Fibroblast of lung (primary cell): ENCODE measurements at regions not wholly inside any gene's neighbourhood (a gene's known extent, or its start where the extent isn't known, plus 50 kb on each side); places are given as distances from the start of the nearest gene placed in this dataset.

Experiments used
- DNase-seq, 2 donors: peaks; one replicate each; pipeline versions ENCODE4 v3.0.0 to v3.0.0-alpha.2; 2010; ENCODE audit warnings: low read depth in 2 of 2
- H2AFZ ChIP-seq: 2 replicates; pipeline ENCODE4 v1.5.1; 2012; ENCODE audit warnings: low read length, control low read depth, inconsistent platforms
- H3K27ac ChIP-seq: 2 replicates; pipeline ENCODE4 v1.5.1; 2011; ENCODE audit warnings: low read length, control low read depth; ENCODE audit not compliant: insufficient read depth
- H3K27me3 ChIP-seq: 2 replicates; pipeline ENCODE4 v1.5.1; 2011; ENCODE audit warnings: mild to moderate bottlenecking, low read length; ENCODE audit not compliant: control insufficient read depth, insufficient read depth
- H3K36me3 ChIP-seq: 2 replicates; pipeline ENCODE4 v1.5.1; 2011; ENCODE audit warnings: low read length; ENCODE audit not compliant: control insufficient read depth, insufficient read depth
- H3K4me1 ChIP-seq: 2 replicates; pipeline ENCODE4 v1.5.1; 2011; ENCODE audit warnings: low read length; ENCODE audit not compliant: control insufficient read depth, insufficient read depth; ENCODE audit errors: extremely low read depth
- H3K4me2 ChIP-seq: 2 replicates; pipeline ENCODE4 v1.5.1; 2011; ENCODE audit warnings: low read length, control low read depth; ENCODE audit not compliant: insufficient read depth; ENCODE audit errors: extremely low read depth
- H3K4me3 ChIP-seq, 4 experiments: fragments of 200-600 bp in 1 of 4; sonication (generic) in 1 of 4; replicated peaks in 1 of 4; 2 replicates each; pipeline ENCODE4 v1.5.1; 2011 to 2016; ENCODE audit warnings: low read length in 4 of 4, low read depth in 3 of 4, mild to moderate bottlenecking in 3 of 4, control low read depth in 2 of 4, inconsistent platforms in 1 of 4, mixed read lengths in 1 of 4; ENCODE audit not compliant: insufficient read depth in 1 of 4; ENCODE audit errors: control extremely low read depth in 1 of 4
- H3K79me2 ChIP-seq: 2 replicates; pipeline ENCODE4 v1.5.1; 2012; ENCODE audit warnings: mild to moderate bottlenecking, low read length, inconsistent platforms; ENCODE audit not compliant: control insufficient read depth, insufficient read depth
- H3K9ac ChIP-seq: 2 replicates; pipeline ENCODE4 v1.5.1; 2011; ENCODE audit warnings: mild to moderate bottlenecking, low read length, control low read depth; ENCODE audit not compliant: insufficient read depth
- H3K9me3 ChIP-seq: 2 replicates; pipeline ENCODE4 v1.5.1; 2012; ENCODE audit warnings: low read depth, low read length; ENCODE audit not compliant: control insufficient read depth, insufficient read depth
- H4K20me1 ChIP-seq: 2 replicates; pipeline ENCODE4 v1.5.1; 2011; ENCODE audit warnings: low read length; ENCODE audit not compliant: control insufficient read depth, insufficient read depth; ENCODE audit errors: extremely low read depth
- CTCF ChIP-seq, 2 donors: IDR thresholded peaks in 1 of 2; conservative IDR thresholded peaks in 1 of 2; 1 replicate in 1 of 2; 2 replicates in 1 of 2; pipeline ENCODE4 v1.5.1; 2011 to 2012; ENCODE audit warnings: low read length in 2 of 2, control low read depth in 1 of 2, inconsistent platforms in 1 of 2, low read depth in 1 of 2, mild to moderate bottlenecking in 1 of 2
- EZH2 ChIP-seq: IDR thresholded peaks from 2 replicates; pipeline ENCODE4 v1.5.1; 2012; ENCODE audit warnings: low read length, control low read depth, mild to moderate bottlenecking; ENCODE audit errors: missing control alignments

- no peaks in the 10 kb centered on the region for H4K20me1 ChIP-seq
- H3K79me2 ChIP-seq: no peaks in the 10 kb centered on the region
- no peak overlapping the region for H3K4me3 ChIP-seq
- DNase-seq: no peak
- TF ChIP-seq EZH2 (no peak), CTCF (conservative IDR thresholded peaks at IDR 0.05 in 1 of 2, IDR thresholded peaks at IDR 0.05 in 1 of 2; ENCODE audit: low read depth in 1 of 2, low read length in 2 of 2) (no peak)
- no peaks in the 10 kb centered on the region for H3K4me1 ChIP-seq
- H3K4me2 ChIP-seq: no peak overlapping the region
- H3K27ac ChIP-seq: no peak overlapping the region
- no peak overlapping the region for H2AFZ ChIP-seq
- no peak overlapping the region for H3K9ac ChIP-seq
- no peaks in the 10 kb centered on the region for H3K27me3 ChIP-seq
- H3K36me3 ChIP-seq: no peaks in the 10 kb centered on the region
- H3K9me3 ChIP-seq: no peaks in the 10 kb centered on the region
These were observed 1778.9 kb upstream of the SEL1L start for GRCh38 chr14:83312511-83312910.

GRCh38 chr14:83314764-83315163 is 1781.1 kb upstream of the SEL1L start:
- no peak for TF ChIP-seq EZH2
- TF ChIP-seq CTCF (conservative IDR thresholded peaks at IDR 0.05 in 1 of 2, IDR thresholded peaks at IDR 0.05 in 1 of 2; ENCODE audit: low read depth in 1 of 2, low read length in 2 of 2): no peak
- Histone ChIP-seq H3K4me1 (no peaks in the 10 kb centered on the region), H3K36me3 (no peaks in the 10 kb centered on the region)

GRCh38 chr14:83316356-83316755 is 1782.7 kb upstream of the SEL1L start:
- TF ChIP-seq EZH2: no peak
- TF ChIP-seq CTCF (conservative IDR thresholded peaks at IDR 0.05 in 1 of 2, IDR thresholded peaks at IDR 0.05 in 1 of 2; ENCODE audit: low read depth in 1 of 2, low read length in 2 of 2): no peak
- Histone ChIP-seq H3K9me3 (no peaks in the 10 kb centered on the region), H4K20me1 (no peaks in the 10 kb centered on the region), H3K36me3 (no peaks in the 10 kb centered on the region), H3K27ac (no peak overlapping the region), H3K4me2 (no peak overlapping the region), H2AFZ (no peak overlapping the region), H3K4me3 (no peak overlapping the region), H3K27me3 (no peaks in the 10 kb centered on the region), H3K9ac (no peak overlapping the region), H3K79me2 (no peaks in the 10 kb centered on the region), H3K4me1 (no peaks in the 10 kb centered on the region)
- DNase-seq: no peak

More at GRCh38 chr14:83314764-83315163, 1781.1 kb upstream of the SEL1L start:
- Histone ChIP-seq H3K9me3 (no peaks in the 10 kb centered on the region), H2AFZ (no peak overlapping the region), H3K27ac (no peak overlapping the region), H3K9ac (no peak overlapping the region), H3K27me3 (no peaks in the 10 kb centered on the region), H3K79me2 (no peaks in the 10 kb centered on the region), H3K4me3 (no peak overlapping the region), H4K20me1 (no peaks in the 10 kb centered on the region), H3K4me2 (no peak overlapping the region)
- DNase-seq: no peak
